ENCODE measurements at regions not wholly inside any gene's neighbourhood (a gene's known extent, or its start where the extent isn't known, plus 50 kb on each side); places are given as distances from the start of the nearest gene placed in this dataset.

- Histone ChIP-seq H3K27me3 (ENCODE audit: low read depth, low read length) (no peaks in the 10 kb centered on the region), H3K4me2 (ENCODE audit: low read length) (no peak overlapping the region), H4K20me1 (ENCODE audit: insufficient read depth, low read length) (no peaks in the 10 kb centered on the region), H2AFZ (ENCODE audit: low read depth, low read length) (no peak overlapping the region), H3K9me3 (ENCODE audit: insufficient read depth, low read length) (no peaks in the 10 kb centered on the region), H3K9ac (ENCODE audit: low read length) (no peak overlapping the region), H3K79me2 (ENCODE audit: low read length) (no peaks in the 10 kb centered on the region), H3K4me3 (ENCODE audit: low read length) (no peak overlapping the region), H3K27ac (ENCODE audit: low read length) (no peak overlapping the region), H3K4me1 (ENCODE audit: low read length) (peaks cover 5% of the 10 kb centered on the region), H3K36me3 (replicated peaks; ENCODE audit: low read depth, low read length) (no peaks in the 10 kb centered on the region)
- TF ChIP-seq EZH2phosphoT487 (IDR thresholded peaks at IDR 0.05; ENCODE audit: low read depth) (no peak), CTCF (IDR thresholded peaks at IDR 0.05; ENCODE audit: low read depth, low read length) (no peak)
Observed at GRCh38 chr12:30019366-30020140, 235.8 kb upstream of the TMTC1 start.

- Histone ChIP-seq H4K20me1 (ENCODE audit: insufficient read depth, low read length) (no peaks in the 10 kb centered on the region), H3K9me3 (ENCODE audit: insufficient read depth, low read length) (no peaks in the 10 kb centered on the region), H3K4me2 (ENCODE audit: low read length) (no peak overlapping the region), H3K4me1 (ENCODE audit: low read length) (peaks cover 5% of the 10 kb centered on the region), H3K27ac (ENCODE audit: low read length) (no peak overlapping the region), H3K79me2 (ENCODE audit: low read length) (no peaks in the 10 kb centered on the region), H3K36me3 (replicated peaks; ENCODE audit: low read depth, low read length) (no peaks in the 10 kb centered on the region), H3K9ac (ENCODE audit: low read length) (no peak overlapping the region), H3K4me3 (ENCODE audit: low read length) (no peak overlapping the region), H3K27me3 (ENCODE audit: low read depth, low read length) (no peaks in the 10 kb centered on the region), H2AFZ (ENCODE audit: low read depth, low read length) (no peak overlapping the region)
- no peak for TF ChIP-seq CTCF (IDR thresholded peaks at IDR 0.05; ENCODE audit: low read depth, low read length)
- no peak for TF ChIP-seq EZH2phosphoT487 (IDR thresholded peaks at IDR 0.05; ENCODE audit: low read depth)
Observed at GRCh38 chr12:30016540-30017055, 232.9 kb upstream of the TMTC1 start.

GRCh38 chr12:30015631-30016337 lies 232.0 kb upstream of the TMTC1 start:
- H3K36me3 ChIP-seq (replicated peaks; ENCODE audit: low read depth, low read length) = no peaks in the 10 kb centered on the region
- no peak overlapping the region for H3K27ac ChIP-seq (ENCODE audit: low read length)
- peaks cover 5% of the 10 kb centered on the region for H3K4me1 ChIP-seq (ENCODE audit: low read length)
- H3K4me3 ChIP-seq (ENCODE audit: low read length) = no peak overlapping the region
- no peak overlapping the region for H3K4me2 ChIP-seq (ENCODE audit: low read length)
- no peak for TF ChIP-seq CTCF (IDR thresholded peaks at IDR 0.05; ENCODE audit: low read depth, low read length)
- TF ChIP-seq EZH2phosphoT487 (IDR thresholded peaks at IDR 0.05; ENCODE audit: low read depth) = no peak
- H3K27me3 ChIP-seq (ENCODE audit: low read depth, low read length) = no peaks in the 10 kb centered on the region
- H2AFZ ChIP-seq (ENCODE audit: low read depth, low read length) = no peak overlapping the region
- no peaks in the 10 kb centered on the region for H4K20me1 ChIP-seq (ENCODE audit: insufficient read depth, low read length)
- no peaks in the 10 kb centered on the region for H3K9me3 ChIP-seq (ENCODE audit: insufficient read depth, low read length)
- no peaks in the 10 kb centered on the region for H3K79me2 ChIP-seq (ENCODE audit: low read length)
- H3K9ac ChIP-seq (ENCODE audit: low read length) = no peak overlapping the region

GRCh38 chr12:30014991-30015390 lies 231.2 kb upstream of the TMTC1 start:
- Histone ChIP-seq H2AFZ (ENCODE audit: low read depth, low read length) (no peak overlapping the region), H3K4me2 (ENCODE audit: low read length) (no peak overlapping the region), H3K9ac (ENCODE audit: low read length) (no peak overlapping the region), H3K27me3 (ENCODE audit: low read depth, low read length) (no peaks in the 10 kb centered on the region), H3K79me2 (ENCODE audit: low read length) (no peaks in the 10 kb centered on the region), H3K9me3 (ENCODE audit: insufficient read depth, low read length) (no peaks in the 10 kb centered on the region), H3K4me1 (ENCODE audit: low read length) (peaks cover 5% of the 10 kb centered on the region), H3K4me3 (ENCODE audit: low read length) (no peak overlapping the region), H3K36me3 (replicated peaks; ENCODE audit: low read depth, low read length) (no peaks in the 10 kb centered on the region), H3K27ac (ENCODE audit: low read length) (no peak overlapping the region), H4K20me1 (ENCODE audit: insufficient read depth, low read length) (no peaks in the 10 kb centered on the region)
- TF ChIP-seq CTCF (IDR thresholded peaks at IDR 0.05; ENCODE audit: low read depth, low read length) (no peak), EZH2phosphoT487 (IDR thresholded peaks at IDR 0.05; ENCODE audit: low read depth) (no peak)

Measured in OCI-LY3 (cell line).